K562 (cell line): ENCODE measurements at regions not wholly inside any gene's neighbourhood (a gene's known extent, or its start where the extent isn't known, plus 50 kb on each side); places are given as distances from the start of the nearest gene placed in this dataset.

Experiments
- CBX1 ChIP-seq: sonication (generic); IDR thresholded peaks from 2 replicates; pipeline ENCODE4 v1.6.1; 2016; ENCODE audit warnings: antibody characterized with exemption, low read depth, mild to moderate bottlenecking
- CHAMP1 ChIP-seq: fragments of 450-650 bp; IDR thresholded peaks from 2 replicates; pipeline ENCODE4 v1.6.1; 2016; ENCODE audit warnings: mild to moderate bottlenecking
- GABPB2 ChIP-seq: fragments of 250-450 bp; sonication (Bioruptor Pico); conservative IDR thresholded peaks from 2 replicates; pipeline ENCODE4 v1.5.1; 2021; ENCODE audit warnings: mild to moderate bottlenecking
- JUND ChIP-seq, 2 experiments: IDR thresholded peaks; 2 replicates in 1 of 2; 3 replicates in 1 of 2; pipeline ENCODE4 v1.6.1; 2011; ENCODE audit warnings: borderline replicate concordance in 2 of 2, low read depth in 2 of 2, low read length in 2 of 2, improper control_type of control experiment in 1 of 2, missing biosample characterization in 1 of 2, missing genetic modification characterization in 1 of 2, missing genetic modification reagents in 1 of 2
- POLR2AphosphoS5 ChIP-seq: IDR thresholded peaks from 2 replicates; pipeline ENCODE4 v1.6.1; 2011; ENCODE audit warnings: mild to moderate bottlenecking, low read depth, low read length, moderate library complexity; ENCODE audit not compliant: control insufficient read depth, insufficient read depth
- ZBTB9 ChIP-seq: fragments of 450-650 bp; formaldehyde crosslinking; IDR thresholded peaks from 2 replicates; pipeline ENCODE4 v1.4.0; 2020; ENCODE audit warnings: mild to moderate bottlenecking, moderate library complexity
- TF ChIP-seq, protein P1 (sequence below), 3 experiments: IDR thresholded peaks in 2 of 3; conservative IDR thresholded peaks in 1 of 3; 2 replicates each; pipeline ENCODE4 v1.5.1; 2011 to 2012; ENCODE audit warnings: low read length in 3 of 3, mild to moderate bottlenecking in 3 of 3, control low read depth in 2 of 3, improper control_type of control experiment in 1 of 3, inconsistent platforms in 1 of 3, low read depth in 1 of 3, mixed read lengths in 1 of 3, moderate library complexity in 1 of 3; ENCODE audit not compliant: insufficient read depth in 2 of 3
- TF ChIP-seq, protein P2 (sequence below): fragments of 450-650 bp; formaldehyde crosslinking; IDR thresholded peaks from 2 replicates; pipeline ENCODE4 v1.4.0; 2022; ENCODE audit warnings: missing genetic modification characterization

DNA sequence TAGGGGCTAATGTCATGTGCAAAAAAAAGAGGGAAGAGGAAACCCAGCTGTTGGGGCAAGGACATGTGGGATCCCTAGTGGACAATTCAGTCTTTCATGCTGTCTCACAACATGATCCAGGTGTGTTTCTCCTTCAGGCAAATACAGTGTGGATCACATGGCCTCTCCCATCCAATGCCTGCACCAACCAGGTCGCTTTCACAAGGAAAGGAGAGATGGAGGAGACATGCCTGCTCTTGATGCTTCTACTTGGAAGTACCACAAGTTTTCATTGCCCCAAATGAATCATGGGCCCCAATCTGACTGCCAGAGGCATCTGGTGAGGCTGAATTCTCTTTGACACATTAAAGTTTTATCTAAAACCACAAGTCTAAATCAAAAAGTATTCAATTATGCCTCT, 82.1 kb downstream of the DLEU7 start:
- TF ChIP-seq CBX1 (no peak), JUND (IDR thresholded peaks at IDR 0.05; ENCODE audit: borderline replicate concordance, low read depth, low read length) (no peak), JUND (tag; IDR thresholded peaks at IDR 0.05; ENCODE audit: borderline replicate concordance, low read depth, low read length) (no peak), POLR2AphosphoS5 (no peak), CHAMP1 (no peak), GABPB2 (CRISPR knock-in tag) (no peak), ZBTB9 (no peak)
- TF ChIP-seq, protein P1, sequence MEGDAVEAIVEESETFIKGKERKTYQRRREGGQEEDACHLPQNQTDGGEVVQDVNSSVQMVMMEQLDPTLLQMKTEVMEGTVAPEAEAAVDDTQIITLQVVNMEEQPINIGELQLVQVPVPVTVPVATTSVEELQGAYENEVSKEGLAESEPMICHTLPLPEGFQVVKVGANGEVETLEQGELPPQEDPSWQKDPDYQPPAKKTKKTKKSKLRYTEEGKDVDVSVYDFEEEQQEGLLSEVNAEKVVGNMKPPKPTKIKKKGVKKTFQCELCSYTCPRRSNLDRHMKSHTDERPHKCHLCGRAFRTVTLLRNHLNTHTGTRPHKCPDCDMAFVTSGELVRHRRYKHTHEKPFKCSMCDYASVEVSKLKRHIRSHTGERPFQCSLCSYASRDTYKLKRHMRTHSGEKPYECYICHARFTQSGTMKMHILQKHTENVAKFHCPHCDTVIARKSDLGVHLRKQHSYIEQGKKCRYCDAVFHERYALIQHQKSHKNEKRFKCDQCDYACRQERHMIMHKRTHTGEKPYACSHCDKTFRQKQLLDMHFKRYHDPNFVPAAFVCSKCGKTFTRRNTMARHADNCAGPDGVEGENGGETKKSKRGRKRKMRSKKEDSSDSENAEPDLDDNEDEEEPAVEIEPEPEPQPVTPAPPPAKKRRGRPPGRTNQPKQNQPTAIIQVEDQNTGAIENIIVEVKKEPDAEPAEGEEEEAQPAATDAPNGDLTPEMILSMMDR (IDR thresholded peaks at IDR 0.05 in 2 of 3, conservative IDR thresholded peaks at IDR 0.05 in 1 of 3; ENCODE audit: insufficient read depth in 2 of 3, low read depth in 1 of 3, low read length in 3 of 3), result no peak
- TF ChIP-seq, protein P2, sequence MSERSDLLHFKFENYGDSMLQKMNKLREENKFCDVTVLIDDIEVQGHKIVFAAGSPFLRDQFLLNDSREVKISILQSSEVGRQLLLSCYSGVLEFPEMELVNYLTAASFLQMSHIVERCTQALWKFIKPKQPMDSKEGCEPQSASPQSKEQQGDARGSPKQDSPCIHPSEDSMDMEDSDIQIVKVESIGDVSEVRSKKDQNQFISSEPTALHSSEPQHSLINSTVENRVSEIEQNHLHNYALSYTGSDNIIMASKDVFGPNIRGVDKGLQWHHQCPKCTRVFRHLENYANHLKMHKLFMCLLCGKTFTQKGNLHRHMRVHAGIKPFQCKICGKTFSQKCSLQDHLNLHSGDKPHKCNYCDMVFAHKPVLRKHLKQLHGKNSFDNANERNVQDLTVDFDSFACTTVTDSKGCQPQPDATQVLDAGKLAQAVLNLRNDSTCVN (CRISPR knock-in tag), result no peak
